Hematopoietic multipotent progenitor cell treated with erythropoietin and hydrocortisone succinate and interleukin-3 and kit ligand, for 17 days (in vitro differentiated cells): ENCODE measurements at regions not wholly inside any gene's neighbourhood (a gene's known extent, or its start where the extent isn't known, plus 50 kb on each side); places are given as distances from the start of the nearest gene placed in this dataset.
"Not testable (repeated sequence)": the region's sequence is repeated elsewhere in the genome, so short reads cannot be mapped to it uniquely, and the experiment has no call there.

Source experiments
- DNase-seq: peaks from one replicate; pipeline ENCODE4 v3.0.0-alpha.2; 2015; ENCODE audit warnings: low spot score

- no peak for DNase-seq
These were observed 163.4 kb downstream of the MYCN start for GRCh38 chr2:16103614-16104314.

GRCh38 chr2:16102976-16103380 lies 162.6 kb downstream of the MYCN start:
- no peak for DNase-seq

GRCh38 chr2:16102358-16102975 lies 162.1 kb downstream of the MYCN start:
- DNase-seq: no peak

GRCh38 chr2:16101196-16101595 lies 160.8 kb downstream of the MYCN start:
- no peak for DNase-seq

- no peak for DNase-seq
These were observed 159.7 kb downstream of the MYCN start for GRCh38 chr2:16100006-16100405.

GRCh38 chr2:16099326-16099725 lies 159.0 kb downstream of the MYCN start:
- DNase-seq: no peak

GRCh38 chr2:16096962-16097361 lies 156.6 kb downstream of the MYCN start:
- DNase-seq: no peak

- not testable (repeated sequence) for DNase-seq
These were observed 155.1 kb downstream of the MYCN start for GRCh38 chr2:16095483-16095882.

GRCh38 chr2:16094811-16095210 lies 154.5 kb downstream of the MYCN start:
- DNase-seq: no peak

GRCh38 chr2:16093639-16094529 lies 153.5 kb downstream of the MYCN start:
- DNase-seq: no peak

- DNase-seq: no peak
These were observed 152.7 kb downstream of the MYCN start for GRCh38 chr2:16092861-16093638.

GRCh38 chr2:16091576-16092282 lies 151.4 kb downstream of the MYCN start:
- DNase-seq: no peak

- no peak for DNase-seq
These were observed 150.6 kb downstream of the MYCN start for GRCh38 chr2:16090650-16091575.

- not testable (repeated sequence) for DNase-seq
These were observed 149.1 kb downstream of the MYCN start for GRCh38 chr2:16089491-16089890.

GRCh38 chr2:16088802-16089112 lies 148.4 kb downstream of the MYCN start:
- no peak for DNase-seq

GRCh38 chr2:16088035-16088801 lies 147.9 kb downstream of the MYCN start:
- no peak for DNase-seq

- not testable (repeated sequence) for DNase-seq
These were observed 145.8 kb downstream of the MYCN start for GRCh38 chr2:16086136-16086535.

GRCh38 chr2:16085073-16085472 lies 144.7 kb downstream of the MYCN start:
- no peak for DNase-seq

GRCh38 chr2:16084274-16084673 lies 143.9 kb downstream of the MYCN start:
- no peak for DNase-seq

- no peak for DNase-seq
These were observed 141.9 kb downstream of the MYCN start for GRCh38 chr2:16082276-16082675.
